ENCODE measurements at regions not wholly inside any gene's neighbourhood (a gene's known extent, or its start where the extent isn't known, plus 50 kb on each side); places are given as distances from the start of the nearest gene placed in this dataset.

GRCh38 chr1:244970744-244971551 lies 106.6 kb upstream of the HNRNPU start (continued):
- TF ChIP-seq ZNF280A (IDR thresholded peaks at IDR 0.05; ENCODE audit: low read depth, partially characterized antibody) = no peak
- peak; percentile 89 for TF ChIP-seq U2AF1 (optimal IDR thresholded peaks at IDR 0.05; ENCODE audit: low read depth, low read length)
- no peak for TF ChIP-seq FOXA1 (IDR thresholded peaks at IDR 0.05; ENCODE audit: borderline replicate concordance)
- TF ChIP-seq FOS (IDR thresholded peaks at IDR 0.05; ENCODE audit: extremely low read depth, insufficient read length) = no peak
- no peak for TF ChIP-seq PYGO2 (tag; IDR thresholded peaks at IDR 0.05)
- no peak for TF ChIP-seq CBFB (CRISPR knock-in tag; IDR thresholded peaks at IDR 0.05)
- TF ChIP-seq MBD1 (CRISPR knock-in tag; IDR thresholded peaks at IDR 0.05) = 0 out of 2 replicates have a peak, but pooled peaks have one; percentile 16
- peak; percentile 85 for TF ChIP-seq DIDO1 (tag; IDR thresholded peaks at IDR 0.05; ENCODE audit: low read depth)
- TF ChIP-seq HEY1 (CRISPR knock-in tag; IDR thresholded peaks at IDR 0.05; ENCODE audit: borderline replicate concordance) = peak; percentile 80; the same call in 1 of the 2 replicates
- TF ChIP-seq ZNF282 (CRISPR knock-in tag; IDR thresholded peaks at IDR 0.05) = no peak
- peak; percentile 62; the same call in 1 of the 2 replicates for TF ChIP-seq ZNF584 (CRISPR knock-in tag; IDR thresholded peaks at IDR 0.05; ENCODE audit: low read depth)
- peak; percentile 30; the same call in 1 of the 2 replicates for TF ChIP-seq CBFA2T2 (conservative IDR thresholded peaks at IDR 0.05)
- peak; percentile 100 for TF ChIP-seq NFRKB (IDR thresholded peaks at IDR 0.05; ENCODE audit: low read depth)
- no peak for TF ChIP-seq ZNF408 (CRISPR knock-in tag; IDR thresholded peaks at IDR 0.05; ENCODE audit: low read depth)
- 0 out of 2 replicates have a peak, but pooled peaks have one; percentile 36 for TF ChIP-seq HBP1 (CRISPR knock-in tag; IDR thresholded peaks at IDR 0.05)
- peak; percentile 76; the same call in 1 of the 2 replicates for TF ChIP-seq KLF1 (tag; IDR thresholded peaks at IDR 0.05)
- TF ChIP-seq PML (IDR thresholded peaks at IDR 0.05; ENCODE audit: low read length) = peak; percentile 82
- TF ChIP-seq ZFX (CRISPR knock-in tag; IDR thresholded peaks at IDR 0.05) = peak; percentile 85
- no peak; the same call in 1 of the 2 replicates for TF ChIP-seq ZC3H11A (IDR thresholded peaks at IDR 0.05; ENCODE audit: low read depth, low read length)
- TF ChIP-seq GTF2B (IDR thresholded peaks at IDR 0.05; ENCODE audit: extremely low read depth, insufficient read length) = peak; percentile 32

Data from K562 (cell line).